Calu3 (cell line): ENCODE measurements at regions not wholly inside any gene's neighbourhood (a gene's known extent, or its start where the extent isn't known, plus 50 kb on each side); places are given as distances from the start of the nearest gene placed in this dataset.

Experiments used
- BruUV-seq: library from RNA; stranded (reverse); fragments of 400-500 nt; replicated peaks from 2 replicates; lab custom pipeline; 2021; lab: Mats Ljungman, UMichigan
- CTCF ChIA-PET: fragments of 300-600 bp; sonication (Branson Sonifier 250); formaldehyde crosslinking; loops from one replicate; lab custom pipeline; 2022; ENCODE audit warnings: antibody characterized with exemption; lab: Charles Lee
- DNase-seq: peaks from one replicate; pipeline ENCODE4 v3.0.0; 2022
- H3K27ac Mint-ChIP-seq: one replicate; pipeline ENCODE4 v1.8.0; 2022; ENCODE audit warnings: mixed read lengths; ENCODE audit not compliant: unreplicated experiment
- H3K27me3 Mint-ChIP-seq: one replicate; pipeline ENCODE4 v1.8.0; 2022; ENCODE audit warnings: mixed read lengths; ENCODE audit not compliant: unreplicated experiment
- H3K36me3 Mint-ChIP-seq: one replicate; pipeline ENCODE4 v1.8.0; 2022; ENCODE audit warnings: mild to moderate bottlenecking, moderate library complexity, mixed read lengths; ENCODE audit not compliant: insufficient read depth, unreplicated experiment
- H3K4me1 Mint-ChIP-seq: one replicate; pipeline ENCODE4 v1.8.0; 2022; ENCODE audit warnings: mild to moderate bottlenecking, low read depth, mixed read lengths; ENCODE audit not compliant: unreplicated experiment
- H3K4me3 Mint-ChIP-seq: one replicate; pipeline ENCODE4 v1.8.0; 2022; ENCODE audit warnings: mild to moderate bottlenecking, low read depth, moderate library complexity, mixed read lengths; ENCODE audit not compliant: unreplicated experiment
- H3K9me3 Mint-ChIP-seq: one replicate; pipeline ENCODE4 v1.8.0; 2022; ENCODE audit warnings: low read depth, mixed read lengths; ENCODE audit not compliant: unreplicated experiment
- intact Hi-C: fragments of 100-400 bp; cut with micrococcal nuclease; formaldehyde crosslinking; loops from one replicate; pipeline ENCODE4 v1.10.0; 2022; ENCODE audit not compliant: unreplicated experiment
- TF ChIP-seq, protein P1 (sequence below): fragments of 200-600 bp; IDR thresholded peaks from one replicate; pipeline ENCODE4 v1.8.0; 2022; ENCODE audit warnings: antibody characterized with exemption; ENCODE audit not compliant: unreplicated experiment

DNA sequence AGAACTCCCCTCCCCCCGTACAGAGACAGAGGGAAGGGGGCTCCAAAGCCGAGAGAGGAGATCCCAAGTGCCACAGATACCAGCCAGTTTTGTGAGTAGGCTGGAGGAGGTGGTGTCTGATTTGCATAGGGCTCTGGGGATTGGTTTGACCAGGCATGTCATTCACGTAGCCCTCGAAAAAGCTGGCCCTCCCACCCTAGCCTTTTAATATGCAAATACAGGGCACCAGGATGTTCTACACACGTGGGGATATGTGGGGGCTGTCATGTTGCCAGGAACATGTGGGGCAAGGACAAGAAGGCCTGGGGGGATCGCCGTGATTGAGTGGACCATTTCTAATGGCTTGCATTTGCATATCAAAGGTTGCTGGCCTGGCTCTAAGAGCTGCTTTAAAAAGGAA, 272.9 kb downstream of the PPP1R2C start:
- no peak for DNase-seq
- intact Hi-C loops = no loop called here
- no peaks in the 10 kb centered on the region for H3K36me3 Mint-ChIP-seq
- BruUV-seq = no TSS peak
- H3K27ac Mint-ChIP-seq = no peak overlapping the region
- H3K9me3 Mint-ChIP-seq = peaks cover 3% of the 10 kb centered on the region
- no peak overlapping the region for H3K4me3 Mint-ChIP-seq
- H3K27me3 Mint-ChIP-seq = no peaks in the 10 kb centered on the region
- TF ChIP-seq, protein P1, sequence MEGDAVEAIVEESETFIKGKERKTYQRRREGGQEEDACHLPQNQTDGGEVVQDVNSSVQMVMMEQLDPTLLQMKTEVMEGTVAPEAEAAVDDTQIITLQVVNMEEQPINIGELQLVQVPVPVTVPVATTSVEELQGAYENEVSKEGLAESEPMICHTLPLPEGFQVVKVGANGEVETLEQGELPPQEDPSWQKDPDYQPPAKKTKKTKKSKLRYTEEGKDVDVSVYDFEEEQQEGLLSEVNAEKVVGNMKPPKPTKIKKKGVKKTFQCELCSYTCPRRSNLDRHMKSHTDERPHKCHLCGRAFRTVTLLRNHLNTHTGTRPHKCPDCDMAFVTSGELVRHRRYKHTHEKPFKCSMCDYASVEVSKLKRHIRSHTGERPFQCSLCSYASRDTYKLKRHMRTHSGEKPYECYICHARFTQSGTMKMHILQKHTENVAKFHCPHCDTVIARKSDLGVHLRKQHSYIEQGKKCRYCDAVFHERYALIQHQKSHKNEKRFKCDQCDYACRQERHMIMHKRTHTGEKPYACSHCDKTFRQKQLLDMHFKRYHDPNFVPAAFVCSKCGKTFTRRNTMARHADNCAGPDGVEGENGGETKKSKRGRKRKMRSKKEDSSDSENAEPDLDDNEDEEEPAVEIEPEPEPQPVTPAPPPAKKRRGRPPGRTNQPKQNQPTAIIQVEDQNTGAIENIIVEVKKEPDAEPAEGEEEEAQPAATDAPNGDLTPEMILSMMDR = no peak
- CTCF ChIA-PET = no interaction called here
- H3K4me1 Mint-ChIP-seq = no peaks in the 10 kb centered on the region

DNA sequence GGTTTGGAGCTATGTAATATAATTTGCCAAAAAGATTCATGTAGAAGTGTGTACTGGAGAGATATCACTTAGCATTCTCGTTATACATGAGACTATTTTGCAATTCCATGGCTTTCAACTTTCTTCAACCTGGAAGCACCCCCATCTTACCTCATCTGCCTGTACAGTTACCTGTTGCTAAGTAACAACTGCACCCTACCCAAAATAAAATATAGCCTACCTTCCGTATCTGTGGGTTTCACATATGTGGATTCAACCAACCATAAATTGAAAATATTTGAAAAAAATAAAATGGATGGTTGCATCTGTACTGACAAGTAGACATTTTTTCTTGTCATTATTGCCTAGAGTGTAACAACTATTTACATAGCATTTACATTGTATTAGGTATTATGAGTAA, 278.3 kb downstream of the PPP1R2C start:
- Mint-ChIP-seq H3K4me1 (no peaks in the 10 kb centered on the region), H3K36me3 (no peaks in the 10 kb centered on the region), H3K27me3 (no peaks in the 10 kb centered on the region), H3K9me3 (peaks cover 3% of the 10 kb centered on the region), H3K4me3 (no peak overlapping the region), H3K27ac (no peak overlapping the region)
- CTCF ChIA-PET = no interaction called here
- intact Hi-C loops = no loop called here
- DNase-seq = no peak
- no TSS peak for BruUV-seq
- TF ChIP-seq, protein P1 = no peak

DNA sequence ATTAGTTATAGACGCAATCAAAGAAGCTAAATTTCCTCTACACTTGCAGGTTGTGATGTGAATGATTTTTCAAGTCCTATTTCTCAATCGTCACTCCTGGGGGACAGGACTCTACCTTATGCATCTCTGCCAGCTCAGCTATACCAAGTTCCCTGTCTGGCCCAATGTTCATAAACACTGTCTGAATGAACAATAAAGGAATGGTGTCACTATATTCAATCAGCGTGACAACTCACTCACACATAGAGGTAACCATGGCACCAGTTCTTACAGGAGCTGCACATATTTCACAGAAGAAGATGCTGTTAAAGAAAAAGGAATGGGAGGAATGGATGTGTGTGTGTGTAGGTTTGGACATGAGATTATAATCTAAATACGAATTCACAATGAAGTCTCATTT, 280.6 kb downstream of the PPP1R2C start:
- TF ChIP-seq, protein P1 = no peak
- CTCF ChIA-PET = no interaction called here

DNA sequence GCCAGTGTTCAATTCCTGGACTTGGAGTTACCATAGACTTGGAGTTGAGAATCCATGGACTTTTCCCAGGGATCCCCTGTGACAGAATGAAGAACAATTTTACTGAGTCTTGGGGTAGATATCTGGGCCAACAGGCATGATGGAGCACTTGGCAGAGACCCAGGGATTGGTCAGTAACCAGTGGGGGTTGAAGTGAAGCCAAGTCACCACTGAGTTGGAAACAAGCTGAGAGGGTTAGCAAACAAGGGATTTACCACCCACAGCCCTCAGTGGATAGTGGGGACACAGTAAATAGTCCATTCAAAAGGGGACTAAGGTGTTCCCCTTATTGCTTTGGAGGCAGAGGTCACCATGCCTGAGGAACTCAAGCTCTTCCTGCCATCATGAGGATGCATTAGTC, 281.7 kb downstream of the PPP1R2C start:
- intact Hi-C loops = no loop called here
- BruUV-seq = no TSS peak
- TF ChIP-seq, protein P1 = no peak
- Mint-ChIP-seq H3K27me3 (no peaks in the 10 kb centered on the region), H3K4me3 (no peak overlapping the region), H3K4me1 (no peaks in the 10 kb centered on the region), H3K27ac (no peak overlapping the region), H3K36me3 (no peaks in the 10 kb centered on the region), H3K9me3 (peaks cover 3% of the 10 kb centered on the region)
- DNase-seq = no peak
- CTCF ChIA-PET = interaction anchor here (0.5 kb wide), 1 partner anchor 192 kb away, joined by 3 read pairs; no protein-coding TSS in a partner anchor

More for the DNA sequence above, 280.6 kb downstream of the PPP1R2C start:
- intact Hi-C loops = no loop called here
- H3K36me3 Mint-ChIP-seq = no peaks in the 10 kb centered on the region
- no peaks in the 10 kb centered on the region for H3K27me3 Mint-ChIP-seq
- no TSS peak for BruUV-seq
- no peak overlapping the region for H3K27ac Mint-ChIP-seq
- DNase-seq = no peak
- H3K9me3 Mint-ChIP-seq = peaks cover 3% of the 10 kb centered on the region
- no peak overlapping the region for H3K4me3 Mint-ChIP-seq
- H3K4me1 Mint-ChIP-seq = no peaks in the 10 kb centered on the region
